ENCODE measurements at regions not wholly inside any gene's neighbourhood (a gene's known extent, or its start where the extent isn't known, plus 50 kb on each side); places are given as distances from the start of the nearest gene placed in this dataset.

- no peaks in the 10 kb centered on the region for H3K36me3 Mint-ChIP-seq (ENCODE audit: low read depth)
- Histone ChIP-seq H3K27me3 (ENCODE audit: control insufficient read depth, insufficient read depth, low read length, poor library complexity, severe bottlenecking) (no peaks in the 10 kb centered on the region), H3K4me3 (ENCODE audit: low read length) (no peak overlapping the region), H3K9me3 (ENCODE audit: control insufficient read depth, low read length) (no peaks in the 10 kb centered on the region), H3K9ac (ENCODE audit: extremely low read depth, low read length, poor library complexity, severe bottlenecking) (no peak overlapping the region), H3K4me1 (ENCODE audit: control insufficient read depth, insufficient read depth, low read length) (peaks cover 3% of the 10 kb centered on the region), H3K36me3 (ENCODE audit: control insufficient read depth, insufficient read depth, low read length) (no peaks in the 10 kb centered on the region), H3K27ac (ENCODE audit: low read depth, low read length) (no peak overlapping the region)
- TF ChIP-seq CTCF (conservative IDR thresholded peaks at IDR 0.05): no peak
- H3K27me3 Mint-ChIP-seq (ENCODE audit: insufficient read depth): no peaks in the 10 kb centered on the region
- peaks cover 9% of the 10 kb centered on the region for H3K4me1 Mint-ChIP-seq
- H3K27ac Mint-ChIP-seq: no peak overlapping the region
- no peaks in the 10 kb centered on the region for H3K9me3 Mint-ChIP-seq
- no peak overlapping the region for H3K4me3 Mint-ChIP-seq
- no peak for DNase-seq
Observed at GRCh38 chr3:111260878-111261277, 189.3 kb downstream of the NECTIN3 start.

GRCh38 chr3:111269777-111270176, 198.2 kb downstream of the NECTIN3 start:
- no peaks in the 10 kb centered on the region for H3K27me3 Mint-ChIP-seq (ENCODE audit: insufficient read depth)
- H3K4me1 Mint-ChIP-seq: no peaks in the 10 kb centered on the region
- TF ChIP-seq CTCF (conservative IDR thresholded peaks at IDR 0.05): no peak
- Histone ChIP-seq H3K36me3 (ENCODE audit: control insufficient read depth, insufficient read depth, low read length) (no peaks in the 10 kb centered on the region), H3K9me3 (ENCODE audit: control insufficient read depth, low read length) (no peaks in the 10 kb centered on the region), H3K27ac (ENCODE audit: low read depth, low read length) (no peak overlapping the region), H3K4me1 (ENCODE audit: control insufficient read depth, insufficient read depth, low read length) (no peaks in the 10 kb centered on the region), H3K4me3 (ENCODE audit: low read length) (no peak overlapping the region), H3K27me3 (ENCODE audit: control insufficient read depth, insufficient read depth, low read length, poor library complexity, severe bottlenecking) (no peaks in the 10 kb centered on the region), H3K9ac (ENCODE audit: extremely low read depth, low read length, poor library complexity, severe bottlenecking) (no peak overlapping the region)
- WGBS, 2 experiments (ENCODE audit: insufficient coverage in 1 of 2, insufficient read length in 1 of 2): 74 to 75% methylated on average over 1 to 2 of the region's 2 CpGs
- no peak overlapping the region for H3K27ac Mint-ChIP-seq
- no peaks in the 10 kb centered on the region for H3K9me3 Mint-ChIP-seq
- DNase-seq: no peak
- H3K4me3 Mint-ChIP-seq: no peak overlapping the region
- no peaks in the 10 kb centered on the region for H3K36me3 Mint-ChIP-seq (ENCODE audit: low read depth)

- Histone ChIP-seq H3K9me3 (ENCODE audit: control insufficient read depth, low read length) (no peaks in the 10 kb centered on the region), H3K4me1 (ENCODE audit: control insufficient read depth, insufficient read depth, low read length) (peaks cover 8% of the 10 kb centered on the region), H3K9ac (ENCODE audit: extremely low read depth, low read length, poor library complexity, severe bottlenecking) (no peak overlapping the region), H3K36me3 (ENCODE audit: control insufficient read depth, insufficient read depth, low read length) (no peaks in the 10 kb centered on the region), H3K27me3 (ENCODE audit: control insufficient read depth, insufficient read depth, low read length, poor library complexity, severe bottlenecking) (no peaks in the 10 kb centered on the region), H3K4me3 (ENCODE audit: low read length) (no peak overlapping the region), H3K27ac (ENCODE audit: low read depth, low read length) (peak overlapping the region; percentile 57)
- Mint-ChIP-seq H3K4me1 (peaks cover 17% of the 10 kb centered on the region), H3K27me3 (ENCODE audit: insufficient read depth) (no peaks in the 10 kb centered on the region), H3K4me3 (no peak overlapping the region), H3K36me3 (ENCODE audit: low read depth) (no peaks in the 10 kb centered on the region), H3K27ac (no peak overlapping the region), H3K9me3 (no peaks in the 10 kb centered on the region)
- peak; percentile 69 for DNase-seq
- WGBS, 2 experiments (ENCODE audit: insufficient coverage in 1 of 2, insufficient read length in 1 of 2): 24 to 36% methylated on average over 4 of the region's 4 CpGs
- peak; percentile 55 for TF ChIP-seq CTCF (conservative IDR thresholded peaks at IDR 0.05)
Observed at GRCh38 chr3:111277226-111277625, 205.6 kb downstream of the NECTIN3 start.
